Activated CD8-positive, alpha-beta memory T cell treated with anti-CD3 and anti-CD28 coated beads, Interleukin-2, amount 10 ng/mL, durations not matched to agents 7 days and 5 days (primary cell): ENCODE measurements at regions not wholly inside any gene's neighbourhood (a gene's known extent, or its start where the extent isn't known, plus 50 kb on each side); places are given as distances from the start of the nearest gene placed in this dataset.

Experiments
- ATAC-seq: fragments of 150-1000 bp; cut with Tn5 transposase; one replicate; pipeline ENCODE4 v1.10.0; 2021; ENCODE audit warnings: moderate library complexity
- CTCF ChIA-PET: fragments of 350-600 bp; sonication (Branson Sonifier 250); formaldehyde crosslinking; loops from one replicate; lab custom pipeline; 2021; ENCODE audit warnings: antibody characterized with exemption; lab: Charles Lee
- DNase-seq: peaks from one replicate; pipeline ENCODE4 v3.0.0-alpha.2; 2020
- H3K27ac Mint-ChIP-seq: one replicate; pipeline ENCODE4 v1.8.0; 2021; ENCODE audit warnings: mild to moderate bottlenecking, mixed read lengths
- H3K27me3 Mint-ChIP-seq: one replicate; pipeline ENCODE4 v1.8.0; 2021; ENCODE audit warnings: mixed read lengths
- H3K36me3 Mint-ChIP-seq: one replicate; pipeline ENCODE4 v1.8.0; 2021; ENCODE audit warnings: mild to moderate bottlenecking, mixed read lengths
- H3K4me1 Mint-ChIP-seq: one replicate; pipeline ENCODE4 v1.8.0; 2021; ENCODE audit warnings: mixed read lengths
- H3K4me3 Mint-ChIP-seq: one replicate; pipeline ENCODE4 v1.8.0; 2021; ENCODE audit warnings: mild to moderate bottlenecking, moderate library complexity, mixed read lengths
- H3K9me3 Mint-ChIP-seq: one replicate; pipeline ENCODE4 v1.8.0; 2022; ENCODE audit warnings: low read depth, mixed read lengths

DNA sequence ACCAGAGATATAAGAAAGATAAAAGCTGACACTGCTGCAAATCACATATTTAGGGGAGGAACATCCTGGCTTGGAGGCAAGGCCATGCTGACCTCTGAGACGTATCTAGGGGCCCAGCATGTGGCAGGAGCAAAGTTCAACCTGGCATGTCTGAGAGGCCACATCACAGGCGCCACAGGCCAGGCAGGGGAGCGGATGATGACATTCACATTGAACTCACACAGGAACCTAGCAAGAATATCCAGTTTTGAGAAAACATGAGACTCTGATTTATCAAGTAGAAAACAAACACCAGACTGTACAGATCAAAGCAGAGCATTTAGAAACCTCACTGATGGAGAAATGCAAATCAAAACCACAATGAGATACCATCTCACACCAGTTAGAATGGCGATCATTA, 64.2 kb upstream of the STK32A start:
- no peak overlapping the region for H3K4me3 Mint-ChIP-seq
- no peak overlapping the region for H3K27ac Mint-ChIP-seq

DNA sequence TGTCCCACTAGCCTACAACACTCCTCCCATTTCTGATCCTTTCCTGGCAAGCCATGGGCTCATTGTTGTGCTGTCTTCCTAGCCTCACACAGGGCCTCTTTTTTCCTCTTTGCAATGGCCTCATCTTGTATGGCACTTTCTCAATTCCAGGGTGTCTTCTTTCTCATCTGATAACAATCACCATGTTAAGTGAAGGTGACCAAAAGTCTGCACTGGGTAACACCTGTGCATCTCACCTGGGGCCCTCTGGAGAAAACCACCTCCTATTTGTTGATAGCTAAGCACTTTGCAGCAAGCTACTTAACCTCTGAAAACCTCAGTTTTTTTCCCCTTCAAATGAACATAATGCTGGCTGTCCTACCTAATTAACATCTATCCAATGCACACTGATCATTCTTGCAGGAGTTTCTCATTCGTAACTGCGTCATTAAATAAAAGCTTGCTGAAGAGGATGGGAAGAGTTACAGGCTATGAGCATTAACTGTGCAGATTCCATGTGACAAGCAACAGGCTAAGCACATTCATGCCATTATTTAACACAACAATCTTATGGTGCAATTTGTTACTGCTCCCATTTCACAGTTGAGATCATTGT, 60.1 kb upstream of the STK32A start:
- peaks cover 2% of the 10 kb centered on the region for H3K4me1 Mint-ChIP-seq
- H3K27me3 Mint-ChIP-seq = peaks cover 14% of the 10 kb centered on the region
- ATAC-seq (no peak), DNase-seq (no peak)
- H3K9me3 Mint-ChIP-seq = no peaks in the 10 kb centered on the region
- H3K4me3 Mint-ChIP-seq = no peak overlapping the region
- CTCF ChIA-PET = interaction anchor here (3.6 kb wide), 1 partner anchor 14 kb away, joined by 12 read pairs; no protein-coding TSS in a partner anchor
- no peak overlapping the region for H3K27ac Mint-ChIP-seq
- no peaks in the 10 kb centered on the region for H3K36me3 Mint-ChIP-seq

More for the DNA sequence above, 64.2 kb upstream of the STK32A start:
- Mint-ChIP-seq H3K27me3 (no peaks in the 10 kb centered on the region), H3K9me3 (no peaks in the 10 kb centered on the region), H3K36me3 (no peaks in the 10 kb centered on the region), H3K4me1 (peaks cover 2% of the 10 kb centered on the region)
- CTCF ChIA-PET = no interaction called here
- DNase-seq = no peak
- no peak for ATAC-seq

DNA sequence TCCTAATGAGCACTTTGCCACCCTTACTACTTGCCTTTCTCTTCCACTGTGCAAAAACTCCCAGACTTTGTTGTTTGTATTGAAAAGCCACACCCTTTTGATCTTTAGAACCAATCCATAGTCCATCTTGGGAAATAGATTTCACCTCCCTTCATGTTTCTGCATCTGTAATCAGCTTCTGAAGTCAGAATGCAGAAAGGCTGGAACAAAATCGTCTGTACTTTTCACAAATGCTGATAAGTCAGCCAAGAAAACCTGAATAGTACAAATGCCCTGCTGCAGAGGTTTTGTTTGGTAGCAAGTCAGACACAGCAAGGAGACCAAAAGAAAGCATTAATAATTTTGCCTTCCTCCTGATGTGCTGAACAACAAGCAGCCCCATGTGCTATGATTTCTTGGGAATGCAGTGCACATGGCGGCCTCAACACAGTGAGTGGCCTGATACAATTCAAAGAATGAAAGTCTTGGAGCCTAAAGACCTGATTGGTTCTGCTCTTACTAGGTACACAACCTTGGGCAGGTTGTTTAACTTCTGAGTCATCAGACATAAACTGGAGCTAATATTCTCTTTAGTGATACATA, 59.2 kb upstream of the STK32A start:
- H3K36me3 Mint-ChIP-seq = no peaks in the 10 kb centered on the region
- H3K27me3 Mint-ChIP-seq = peaks cover 17% of the 10 kb centered on the region
- CTCF ChIA-PET = interaction anchor here (3.6 kb wide), 1 partner anchor 13 kb away, joined by 12 read pairs; no protein-coding TSS in a partner anchor
- ATAC-seq = no peak
- H3K4me1 Mint-ChIP-seq = peaks cover 2% of the 10 kb centered on the region
- H3K27ac Mint-ChIP-seq = no peak overlapping the region
- no peak overlapping the region for H3K4me3 Mint-ChIP-seq
- DNase-seq = no peak
- H3K9me3 Mint-ChIP-seq = no peaks in the 10 kb centered on the region

DNA sequence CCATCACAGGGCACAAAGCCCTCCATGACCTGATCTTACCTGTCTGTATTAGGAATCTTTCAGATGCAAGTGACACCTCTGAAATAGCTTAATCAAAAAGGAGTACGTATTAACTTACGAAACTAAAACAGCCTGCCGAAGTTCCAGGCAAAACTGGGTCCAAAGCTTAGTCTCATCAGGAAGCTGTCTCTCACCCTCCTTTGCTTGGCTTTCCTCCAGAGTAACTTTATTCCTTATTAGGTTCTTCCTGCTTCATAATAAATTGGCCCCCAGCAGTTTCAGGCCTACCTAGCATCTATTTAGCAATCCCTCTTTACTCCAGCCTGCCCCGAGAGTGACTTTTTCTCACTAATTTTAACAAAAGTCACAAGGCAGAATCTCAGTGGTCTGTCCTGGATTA, 58.4 kb upstream of the STK32A start:
- CTCF ChIA-PET = interaction anchor here (3.6 kb wide), 1 partner anchor 12 kb away, joined by 12 read pairs; no protein-coding TSS in a partner anchor
- H3K4me3 Mint-ChIP-seq = no peak overlapping the region
- no peaks in the 10 kb centered on the region for H3K36me3 Mint-ChIP-seq
- H3K27ac Mint-ChIP-seq = no peak overlapping the region
- DNase-seq (no peak), ATAC-seq (no peak)
- H3K27me3 Mint-ChIP-seq = peaks cover 17% of the 10 kb centered on the region
- H3K4me1 Mint-ChIP-seq = no peaks in the 10 kb centered on the region
- H3K9me3 Mint-ChIP-seq = no peaks in the 10 kb centered on the region

DNA sequence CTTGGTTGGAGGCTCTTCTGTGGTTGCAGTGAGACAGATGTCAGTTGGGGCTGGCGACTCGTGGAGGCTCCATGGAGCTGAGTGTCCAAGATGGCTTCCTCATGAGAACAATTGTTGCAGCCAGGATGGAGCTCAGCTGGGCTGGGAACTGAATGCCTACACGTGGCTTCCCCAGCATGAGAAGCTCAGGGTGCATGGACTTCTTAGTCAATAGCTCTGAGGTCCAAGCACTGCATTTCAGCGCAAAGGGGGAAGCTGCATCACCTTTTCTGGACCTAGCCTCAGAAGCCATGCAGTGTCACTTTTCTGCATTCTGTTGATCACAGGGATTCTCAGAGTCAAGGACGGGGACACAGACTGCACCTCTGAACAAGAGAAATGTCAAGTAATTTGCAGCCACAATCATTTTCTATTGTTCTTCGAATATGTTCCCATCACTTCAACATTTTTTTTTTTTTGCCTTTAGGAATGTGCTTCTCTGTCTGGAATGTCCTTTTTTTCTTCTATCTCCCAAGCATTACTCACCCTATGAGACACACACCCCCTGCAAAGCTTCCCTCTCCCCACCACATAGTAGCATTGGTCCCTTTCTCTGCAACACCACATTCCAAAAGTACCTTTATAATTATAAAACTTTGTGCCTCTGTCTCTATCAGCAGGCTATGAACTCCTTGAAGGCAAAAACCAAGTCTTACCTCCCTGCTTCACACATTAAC, 57.5 kb upstream of the STK32A start:
- no peak overlapping the region for H3K4me3 Mint-ChIP-seq
- no peaks in the 10 kb centered on the region for H3K4me1 Mint-ChIP-seq
- H3K9me3 Mint-ChIP-seq = no peaks in the 10 kb centered on the region
- H3K27me3 Mint-ChIP-seq = peaks cover 17% of the 10 kb centered on the region
- ATAC-seq (no peak), DNase-seq (no peak)
- CTCF ChIA-PET = interaction anchor here (3.6 kb wide), 1 partner anchor 12 kb away, joined by 12 read pairs; no protein-coding TSS in a partner anchor
- no peaks in the 10 kb centered on the region for H3K36me3 Mint-ChIP-seq
- H3K27ac Mint-ChIP-seq = no peak overlapping the region

DNA sequence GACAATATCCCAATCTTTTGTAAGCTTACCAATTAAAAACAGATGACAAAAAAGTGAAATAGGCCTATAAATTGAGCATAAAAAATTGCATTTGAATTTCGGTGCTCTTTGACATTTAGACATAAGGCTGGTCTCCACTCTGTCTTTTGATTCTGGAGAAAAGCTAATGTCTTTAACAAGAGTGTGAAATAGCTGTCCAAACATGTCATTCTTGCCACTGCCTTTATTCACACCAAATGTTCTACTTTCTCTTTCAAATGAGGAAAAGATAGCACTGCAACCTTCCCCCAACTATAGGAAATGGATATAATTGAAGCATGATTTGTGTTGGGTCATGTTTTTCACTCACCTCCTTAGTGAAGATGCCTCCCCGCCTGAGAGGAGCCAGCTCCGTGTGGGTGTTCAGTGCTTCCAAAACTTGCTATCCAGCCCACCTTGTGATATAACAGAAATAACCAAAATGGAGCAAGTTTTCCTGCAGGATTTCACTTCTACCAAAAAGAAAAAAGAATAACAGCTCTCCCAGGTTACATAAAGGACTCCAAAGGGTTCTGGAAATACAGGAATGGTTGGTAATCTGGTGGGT, 55.2 kb upstream of the STK32A start:
- Mint-ChIP-seq H3K9me3 (no peaks in the 10 kb centered on the region), H3K4me1 (no peaks in the 10 kb centered on the region), H3K4me3 (no peak overlapping the region), H3K27me3 (peaks cover 17% of the 10 kb centered on the region), H3K36me3 (no peaks in the 10 kb centered on the region), H3K27ac (no peak overlapping the region)
- CTCF ChIA-PET = interaction anchor here (3.0 kb wide), 1 partner anchor 10 kb away, joined by 29 read pairs; no protein-coding TSS in a partner anchor
- no peak for DNase-seq
- ATAC-seq = no peak

DNA sequence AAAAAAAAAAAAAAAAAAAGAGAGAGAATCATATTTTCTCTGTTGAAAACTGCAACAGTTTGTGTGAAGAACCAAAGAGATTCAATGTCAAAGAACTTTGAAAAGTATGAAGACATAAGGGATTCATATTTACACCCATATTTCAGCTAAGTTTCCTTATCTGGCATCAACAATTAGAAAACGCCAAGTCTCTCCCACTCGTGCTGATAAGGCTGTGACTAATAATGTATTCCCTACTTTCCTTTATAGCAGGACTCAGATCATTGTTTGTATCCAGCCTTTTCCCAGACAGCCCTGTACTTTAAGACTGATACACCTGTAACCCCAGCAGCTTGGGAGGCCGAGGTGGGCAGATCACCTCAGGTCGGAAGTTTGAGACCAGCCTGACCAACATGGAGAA, 54.1 kb upstream of the STK32A start:
- Mint-ChIP-seq H3K27ac (no peak overlapping the region), H3K36me3 (no peaks in the 10 kb centered on the region), H3K27me3 (peaks cover 17% of the 10 kb centered on the region), H3K9me3 (no peaks in the 10 kb centered on the region), H3K4me3 (no peak overlapping the region), H3K4me1 (no peaks in the 10 kb centered on the region)
- ATAC-seq = no peak
- CTCF ChIA-PET = interaction anchor here (3.0 kb wide), 1 partner anchor 9 kb away, joined by 29 read pairs; no protein-coding TSS in a partner anchor
- no peak for DNase-seq
